Kidney (tissue), 13 donors: ENCODE measurements at regions not wholly inside any gene's neighbourhood (a gene's known extent, or its start where the extent isn't known, plus 50 kb on each side); places are given as distances from the start of the nearest gene placed in this dataset.
"Not testable (repeated sequence)": the region's sequence is repeated elsewhere in the genome, so short reads cannot be mapped to it uniquely, and the experiment has no call there.

Experiments used
- DNase-seq, 5 donors: peaks; one replicate each; pipeline ENCODE4 v3.0.0-alpha.2; 2013 to 2020
- FAIRE-seq: peaks from 2 replicates; lab custom pipeline; 2012; peaks lifted over from hg19 to GRCh38; lab: Jason Lieb, UNC
- H3K27ac ChIP-seq, 2 donors: one replicate each; pipeline ENCODE4 v1.7.0; 2013; ENCODE audit warnings: low read depth in 2 of 2, low read length in 2 of 2, inconsistent platforms in 1 of 2
- H3K27me3 ChIP-seq: one replicate; pipeline ENCODE4 v1.7.1; 2013; ENCODE audit warnings: low read length, inconsistent platforms; ENCODE audit not compliant: control insufficient read depth, insufficient read depth
- H3K36me3 ChIP-seq, 3 donors: one replicate each; pipeline versions ENCODE4 v1.7.0 to v1.7.1; 2013; ENCODE audit warnings: low read length in 3 of 3, control low read depth in 1 of 3, inconsistent platforms in 1 of 3; ENCODE audit not compliant: insufficient read depth in 3 of 3, control insufficient read depth in 2 of 3
- H3K4me1 ChIP-seq, 3 donors: one replicate each; pipeline versions ENCODE4 v1.7.0 to v1.7.1; 2013; ENCODE audit warnings: low read length in 3 of 3, inconsistent platforms in 1 of 3, low read depth in 1 of 3; ENCODE audit not compliant: control insufficient read depth in 2 of 3, insufficient read depth in 2 of 3
- H3K4me3 ChIP-seq, 3 donors: one replicate each; pipeline versions ENCODE4 v1.7.0 to v1.8.1; 2013; ENCODE audit warnings: low read length in 3 of 3, control low read depth in 1 of 3, inconsistent platforms in 1 of 3
- H3K9ac ChIP-seq, 3 donors: one replicate each; pipeline versions ENCODE4 v1.7.0 to v1.7.1; 2013; ENCODE audit warnings: low read length in 3 of 3, control low read depth in 1 of 3, inconsistent platforms in 1 of 3
- H3K9me3 ChIP-seq, 3 donors: one replicate each; pipeline versions ENCODE4 v1.7.0 to v1.7.1; 2013; ENCODE audit warnings: low read length in 3 of 3, control low read depth in 1 of 3, inconsistent platforms in 1 of 3; ENCODE audit not compliant: control insufficient read depth in 2 of 3, insufficient read depth in 1 of 3
- intact Hi-C: fragments of 100-400 bp; cut with DNase I; formaldehyde crosslinking; loops from one replicate; pipeline ENCODE4 v1.11.1; 2022
- TF ChIP-seq, protein P1 (sequence below): IDR thresholded peaks from 3 replicates; pipeline ENCODE4 v1.5.1; 2012; ENCODE audit warnings: mild to moderate bottlenecking, moderate library complexity, borderline replicate concordance; ENCODE audit not compliant: insufficient read depth; ENCODE audit errors: extremely low read depth
- donor health status: control.
- donor health status: control.
- donor health status: control.
- donor health status: control.
- donor health status: control.
- donor health status: DM: yes; HTN: yes; CAD: no.
- donor health status: Normal renal cell carcinoma (clear cell type).

DNA sequence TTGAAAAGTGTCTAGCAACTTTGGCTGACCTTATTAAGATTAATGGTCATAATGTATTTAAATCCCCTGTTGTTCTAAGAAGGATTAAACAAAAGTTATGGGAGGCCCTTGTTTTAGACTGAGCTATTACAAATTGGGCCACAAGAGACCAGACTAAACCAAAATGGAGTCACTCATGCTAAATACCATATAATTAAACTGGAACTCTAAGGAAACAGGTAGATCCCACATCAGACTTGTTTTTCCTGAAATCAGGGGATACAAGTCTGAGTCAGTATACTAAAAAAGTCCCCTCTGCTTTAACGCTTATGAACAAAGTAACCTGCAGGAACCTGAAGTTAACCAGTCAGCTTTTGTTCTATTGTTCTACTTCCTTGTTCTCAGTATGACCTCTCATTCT, 305.9 kb upstream of the SGCG start:
- H3K4me1 ChIP-seq: no peaks in the 10 kb centered on the region
- no peaks in the 10 kb centered on the region for H3K27me3 ChIP-seq
- H3K9ac ChIP-seq: no peak overlapping the region
- DNase-seq (no peak), FAIRE-seq (no peak)
- peaks cover 0 to 3% (median 0%) of the 10 kb centered on the region in 3 donors for H3K9me3 ChIP-seq
- TF ChIP-seq, protein P1, sequence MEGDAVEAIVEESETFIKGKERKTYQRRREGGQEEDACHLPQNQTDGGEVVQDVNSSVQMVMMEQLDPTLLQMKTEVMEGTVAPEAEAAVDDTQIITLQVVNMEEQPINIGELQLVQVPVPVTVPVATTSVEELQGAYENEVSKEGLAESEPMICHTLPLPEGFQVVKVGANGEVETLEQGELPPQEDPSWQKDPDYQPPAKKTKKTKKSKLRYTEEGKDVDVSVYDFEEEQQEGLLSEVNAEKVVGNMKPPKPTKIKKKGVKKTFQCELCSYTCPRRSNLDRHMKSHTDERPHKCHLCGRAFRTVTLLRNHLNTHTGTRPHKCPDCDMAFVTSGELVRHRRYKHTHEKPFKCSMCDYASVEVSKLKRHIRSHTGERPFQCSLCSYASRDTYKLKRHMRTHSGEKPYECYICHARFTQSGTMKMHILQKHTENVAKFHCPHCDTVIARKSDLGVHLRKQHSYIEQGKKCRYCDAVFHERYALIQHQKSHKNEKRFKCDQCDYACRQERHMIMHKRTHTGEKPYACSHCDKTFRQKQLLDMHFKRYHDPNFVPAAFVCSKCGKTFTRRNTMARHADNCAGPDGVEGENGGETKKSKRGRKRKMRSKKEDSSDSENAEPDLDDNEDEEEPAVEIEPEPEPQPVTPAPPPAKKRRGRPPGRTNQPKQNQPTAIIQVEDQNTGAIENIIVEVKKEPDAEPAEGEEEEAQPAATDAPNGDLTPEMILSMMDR: no peak
- intact Hi-C loops: no loop called here
- no peak overlapping the region for H3K27ac ChIP-seq
- no peak overlapping the region for H3K4me3 ChIP-seq
- no peaks in the 10 kb centered on the region for H3K36me3 ChIP-seq

DNA sequence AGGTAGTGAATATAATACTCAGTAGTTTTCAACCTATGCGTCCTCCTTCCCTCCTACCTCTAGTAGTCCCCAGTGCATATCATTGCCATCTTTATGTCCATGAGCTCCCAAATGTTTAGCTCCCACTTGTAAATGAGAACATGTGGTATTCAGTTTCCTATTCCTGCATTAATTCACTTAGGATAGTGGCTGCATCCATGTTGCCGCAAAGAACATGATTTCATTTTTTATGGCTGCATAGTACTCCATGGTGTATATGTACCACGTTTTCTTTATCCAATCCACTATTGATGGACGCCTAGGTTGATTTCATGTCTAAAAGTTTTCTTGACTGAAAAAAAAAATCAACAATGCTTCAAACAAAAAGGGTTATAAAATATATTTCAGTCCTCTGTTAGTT, 303.4 kb upstream of the SGCG start:
- Histone ChIP-seq H3K27me3 (no peaks in the 10 kb centered on the region), H3K9me3 (peaks cover 0 to 3% (median 0%) of the 10 kb centered on the region in 3 donors), H3K36me3 (no peaks in the 10 kb centered on the region), H3K9ac (no peak overlapping the region), H3K4me3 (no peak overlapping the region), H3K4me1 (no peaks in the 10 kb centered on the region), H3K27ac (no peak overlapping the region)
- FAIRE-seq (no peak), DNase-seq (no peak)
- intact Hi-C loops: no loop called here
- TF ChIP-seq, protein P1: no peak

DNA sequence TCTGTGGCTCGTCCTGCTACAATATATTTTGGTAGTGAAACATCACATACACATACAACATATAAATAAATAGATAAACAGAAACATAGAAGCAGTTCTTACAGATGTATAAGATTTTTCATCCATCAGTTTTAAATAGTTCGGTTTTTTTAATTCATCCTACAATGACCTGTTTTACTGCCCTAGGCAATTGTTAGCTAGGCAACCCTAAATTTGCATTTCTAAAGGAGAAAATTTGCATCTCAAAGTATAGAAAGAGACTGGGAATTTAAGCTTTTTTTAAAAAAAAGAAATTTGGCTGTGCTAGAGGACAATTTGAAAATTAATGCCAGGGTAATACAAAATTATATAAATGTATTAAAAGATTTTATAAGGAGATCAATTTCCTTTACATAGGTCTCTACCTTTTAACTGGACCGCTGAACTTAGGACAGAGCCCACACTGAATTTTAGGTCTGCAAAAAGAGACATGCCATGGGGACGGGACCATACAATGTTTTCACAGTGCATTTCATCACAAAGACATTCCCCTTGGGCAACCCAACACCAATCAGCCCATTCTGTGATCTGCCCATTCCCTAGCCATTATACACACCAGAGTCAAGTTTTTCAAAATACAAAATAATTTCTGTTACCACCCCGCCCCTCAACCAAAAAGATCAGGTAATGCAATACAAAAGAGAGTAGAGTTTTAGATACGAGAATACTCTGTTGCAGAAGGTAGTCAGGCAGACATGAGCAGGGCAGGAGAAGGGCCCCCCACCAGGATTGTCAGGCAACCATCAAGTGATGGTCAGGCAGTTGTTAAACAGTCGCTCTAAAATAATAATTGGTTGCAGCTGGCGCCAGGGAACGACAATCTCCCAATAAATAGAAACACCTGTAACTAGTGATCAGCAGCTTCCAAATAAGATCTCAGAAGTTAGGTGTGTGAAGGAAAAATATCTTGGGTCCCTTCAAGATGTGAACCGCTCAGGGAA, 299.7 kb upstream of the SGCG start:
- Histone ChIP-seq H3K9ac (no peak overlapping the region), H3K9me3 (peaks cover 0 to 3% (median 0%) of the 10 kb centered on the region in 3 donors), H3K27me3 (no peaks in the 10 kb centered on the region), H3K4me1 (no peaks in the 10 kb centered on the region), H3K4me3 (no peak overlapping the region), H3K27ac (no peak overlapping the region), H3K36me3 (no peaks in the 10 kb centered on the region)
- intact Hi-C loops: no loop called here
- FAIRE-seq (no peak), DNase-seq (no peak)
- TF ChIP-seq, protein P1: no peak

DNA sequence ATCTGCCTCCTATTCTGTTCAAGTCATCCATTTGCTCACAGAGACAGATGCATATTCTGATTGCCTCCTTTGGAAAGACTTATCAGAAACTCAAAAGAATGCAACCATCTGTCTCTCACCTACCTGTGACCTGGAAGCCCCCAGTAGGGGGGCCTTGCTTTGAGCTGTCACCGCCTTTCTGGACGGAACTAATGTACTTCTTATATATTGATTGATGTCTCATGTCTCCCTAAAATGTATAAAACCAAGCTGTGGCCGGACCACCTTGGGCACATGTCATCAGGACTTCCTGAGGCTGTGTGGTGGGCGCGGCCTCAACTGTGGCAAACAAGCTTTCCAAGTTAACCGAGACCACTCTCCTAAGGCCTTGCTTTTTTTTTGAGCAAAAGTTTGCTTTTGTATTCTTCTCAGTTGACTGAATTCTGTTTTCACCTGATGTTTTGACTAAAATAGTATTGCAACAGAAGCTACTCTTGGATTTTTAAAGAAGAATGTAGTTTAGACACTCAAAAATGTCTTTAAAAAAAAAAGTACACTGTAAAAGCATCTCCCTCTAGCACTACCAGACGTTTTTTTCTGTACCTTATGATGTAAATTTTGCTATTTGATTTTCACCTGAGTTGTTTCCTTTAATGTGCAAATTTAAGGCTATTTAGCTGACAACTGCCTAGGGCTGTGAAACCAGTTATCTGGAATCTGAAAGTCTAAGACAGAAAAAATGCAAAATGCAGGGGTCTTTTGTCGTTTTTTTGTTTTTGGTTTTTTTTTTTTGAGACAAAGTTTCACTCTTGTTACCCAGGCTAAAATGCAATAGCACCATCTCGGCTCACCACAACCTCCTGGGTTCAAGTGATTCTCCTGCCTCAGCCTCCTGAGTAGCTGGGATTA, 298.8 kb upstream of the SGCG start:
- H3K4me3 ChIP-seq, H3K36me3 ChIP-seq, H3K4me1 ChIP-seq, H3K9me3 ChIP-seq, H3K9ac ChIP-seq, H3K27ac ChIP-seq, H3K27me3 ChIP-seq, intact Hi-C loops, FAIRE-seq: not testable (repeated sequence)
- DNase-seq: peak in 1 of 5 donors; percentile 12
